Osteoblast (primary cell): ENCODE measurements at regions not wholly inside any gene's neighbourhood (a gene's known extent, or its start where the extent isn't known, plus 50 kb on each side); places are given as distances from the start of the nearest gene placed in this dataset.

Experiments
- DNase-seq: peaks from one replicate; pipeline ENCODE4 v3.0.0; 2011; ENCODE audit warnings: low spot score, mixed read lengths; ENCODE audit not compliant: insufficient read length; ENCODE audit errors: missing footprints
- H2AFZ ChIP-seq: 2 replicates; pipeline ENCODE4 v1.6.0; 2011; ENCODE audit warnings: mild to moderate bottlenecking, low read length
- H3K27ac ChIP-seq: 2 replicates; pipeline ENCODE4 v1.5.1; 2011; ENCODE audit warnings: mild to moderate bottlenecking, low read depth, low read length, moderate library complexity
- H3K27me3 ChIP-seq: 2 replicates; pipeline ENCODE4 v1.6.0; 2012; ENCODE audit warnings: mild to moderate bottlenecking, control low read depth, inconsistent platforms, low read length, moderate library complexity; ENCODE audit not compliant: insufficient read depth
- H3K36me3 ChIP-seq: 2 replicates; pipeline ENCODE4 v1.5.1; 2011; ENCODE audit warnings: mild to moderate bottlenecking, low read length, control low read depth, moderate library complexity; ENCODE audit not compliant: insufficient read depth
- H3K4me1 ChIP-seq: 2 replicates; pipeline ENCODE4 v1.5.1; 2011; ENCODE audit warnings: mild to moderate bottlenecking, low read length, control low read depth, moderate library complexity; ENCODE audit not compliant: insufficient read depth
- H3K4me2 ChIP-seq: 2 replicates; pipeline ENCODE4 v1.6.0; 2011; ENCODE audit warnings: mild to moderate bottlenecking, low read length; ENCODE audit not compliant: insufficient read depth
- H3K4me3 ChIP-seq: fragments of 200-600 bp; sonication (generic); 3 replicates; pipeline ENCODE4 v1.5.1; 2012; ENCODE audit warnings: mild to moderate bottlenecking, low read length, inconsistent platforms; ENCODE audit not compliant: insufficient read depth
- H3K79me2 ChIP-seq: 2 replicates; pipeline ENCODE4 v1.6.0; 2012; ENCODE audit warnings: mild to moderate bottlenecking, low read length, control low read depth, inconsistent platforms; ENCODE audit not compliant: insufficient read depth
- H3K9me3 ChIP-seq: 2 replicates; pipeline ENCODE4 v1.5.1; 2011; ENCODE audit warnings: low read depth, low read length, control low read depth
- H4K20me1 ChIP-seq: 2 replicates; pipeline ENCODE4 v1.6.0; 2012; ENCODE audit warnings: mild to moderate bottlenecking, low read length, control low read depth; ENCODE audit not compliant: insufficient read depth
- TF ChIP-seq, protein P1 (sequence below): IDR thresholded peaks from 2 replicates; pipeline ENCODE4 v1.5.1; 2011; ENCODE audit warnings: mild to moderate bottlenecking, low read depth, low read length, moderate library complexity; ENCODE audit errors: extremely low read depth

- H3K79me2 ChIP-seq = no peaks in the 10 kb centered on the region
- H3K27ac ChIP-seq = no peak overlapping the region
- no peak overlapping the region for H3K4me2 ChIP-seq
- no peak for DNase-seq
- H3K36me3 ChIP-seq = no peaks in the 10 kb centered on the region
- no peak overlapping the region for H2AFZ ChIP-seq
- H4K20me1 ChIP-seq = no peaks in the 10 kb centered on the region
- no peaks in the 10 kb centered on the region for H3K27me3 ChIP-seq
- no peaks in the 10 kb centered on the region for H3K9me3 ChIP-seq
- no peaks in the 10 kb centered on the region for H3K4me1 ChIP-seq
- TF ChIP-seq, protein P1, sequence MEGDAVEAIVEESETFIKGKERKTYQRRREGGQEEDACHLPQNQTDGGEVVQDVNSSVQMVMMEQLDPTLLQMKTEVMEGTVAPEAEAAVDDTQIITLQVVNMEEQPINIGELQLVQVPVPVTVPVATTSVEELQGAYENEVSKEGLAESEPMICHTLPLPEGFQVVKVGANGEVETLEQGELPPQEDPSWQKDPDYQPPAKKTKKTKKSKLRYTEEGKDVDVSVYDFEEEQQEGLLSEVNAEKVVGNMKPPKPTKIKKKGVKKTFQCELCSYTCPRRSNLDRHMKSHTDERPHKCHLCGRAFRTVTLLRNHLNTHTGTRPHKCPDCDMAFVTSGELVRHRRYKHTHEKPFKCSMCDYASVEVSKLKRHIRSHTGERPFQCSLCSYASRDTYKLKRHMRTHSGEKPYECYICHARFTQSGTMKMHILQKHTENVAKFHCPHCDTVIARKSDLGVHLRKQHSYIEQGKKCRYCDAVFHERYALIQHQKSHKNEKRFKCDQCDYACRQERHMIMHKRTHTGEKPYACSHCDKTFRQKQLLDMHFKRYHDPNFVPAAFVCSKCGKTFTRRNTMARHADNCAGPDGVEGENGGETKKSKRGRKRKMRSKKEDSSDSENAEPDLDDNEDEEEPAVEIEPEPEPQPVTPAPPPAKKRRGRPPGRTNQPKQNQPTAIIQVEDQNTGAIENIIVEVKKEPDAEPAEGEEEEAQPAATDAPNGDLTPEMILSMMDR = no peak
- H3K4me3 ChIP-seq = no peak overlapping the region
Observed at GRCh38 chr3:115464036-115464435, 159.3 kb upstream of the GAP43 start.

- Histone ChIP-seq H3K27ac (no peak overlapping the region), H2AFZ (no peak overlapping the region), H3K79me2 (no peaks in the 10 kb centered on the region), H3K9me3 (no peaks in the 10 kb centered on the region), H3K4me1 (no peaks in the 10 kb centered on the region), H3K4me2 (no peak overlapping the region), H3K27me3 (no peaks in the 10 kb centered on the region), H4K20me1 (no peaks in the 10 kb centered on the region), H3K36me3 (no peaks in the 10 kb centered on the region), H3K4me3 (no peak overlapping the region)
- DNase-seq = no peak
- TF ChIP-seq, protein P1 = no peak
Observed at GRCh38 chr3:115469649-115470048, 153.7 kb upstream of the GAP43 start.

DNA sequence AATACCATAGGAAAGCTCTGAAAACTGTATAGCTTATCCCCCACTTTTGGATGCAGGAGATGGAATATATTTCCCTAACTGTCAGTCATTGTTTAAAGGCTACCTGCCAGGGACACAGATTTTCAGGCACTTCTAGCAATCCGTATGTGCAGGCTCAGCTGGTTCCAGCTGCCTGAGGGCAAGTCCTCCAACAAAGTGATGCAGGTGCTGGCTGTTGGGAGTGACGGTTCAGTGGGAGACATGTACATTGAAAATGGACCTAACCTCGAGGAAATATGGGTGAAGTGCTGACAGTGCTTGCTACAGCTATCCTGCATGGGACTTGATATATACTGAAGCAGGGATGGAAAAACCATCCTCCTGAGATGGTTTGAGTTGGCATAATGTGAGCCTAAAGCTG is 153.1 kb upstream of the GAP43 start:
- no peak overlapping the region for H3K27ac ChIP-seq
- no peak overlapping the region for H3K4me3 ChIP-seq
- no peaks in the 10 kb centered on the region for H3K27me3 ChIP-seq
- H3K9me3 ChIP-seq = no peaks in the 10 kb centered on the region
- TF ChIP-seq, protein P1 = no peak
- no peaks in the 10 kb centered on the region for H3K4me1 ChIP-seq
- H3K79me2 ChIP-seq = no peaks in the 10 kb centered on the region
- no peak overlapping the region for H3K4me2 ChIP-seq
- H2AFZ ChIP-seq = no peak overlapping the region
- no peak for DNase-seq
- H4K20me1 ChIP-seq = no peaks in the 10 kb centered on the region
- no peaks in the 10 kb centered on the region for H3K36me3 ChIP-seq

DNA sequence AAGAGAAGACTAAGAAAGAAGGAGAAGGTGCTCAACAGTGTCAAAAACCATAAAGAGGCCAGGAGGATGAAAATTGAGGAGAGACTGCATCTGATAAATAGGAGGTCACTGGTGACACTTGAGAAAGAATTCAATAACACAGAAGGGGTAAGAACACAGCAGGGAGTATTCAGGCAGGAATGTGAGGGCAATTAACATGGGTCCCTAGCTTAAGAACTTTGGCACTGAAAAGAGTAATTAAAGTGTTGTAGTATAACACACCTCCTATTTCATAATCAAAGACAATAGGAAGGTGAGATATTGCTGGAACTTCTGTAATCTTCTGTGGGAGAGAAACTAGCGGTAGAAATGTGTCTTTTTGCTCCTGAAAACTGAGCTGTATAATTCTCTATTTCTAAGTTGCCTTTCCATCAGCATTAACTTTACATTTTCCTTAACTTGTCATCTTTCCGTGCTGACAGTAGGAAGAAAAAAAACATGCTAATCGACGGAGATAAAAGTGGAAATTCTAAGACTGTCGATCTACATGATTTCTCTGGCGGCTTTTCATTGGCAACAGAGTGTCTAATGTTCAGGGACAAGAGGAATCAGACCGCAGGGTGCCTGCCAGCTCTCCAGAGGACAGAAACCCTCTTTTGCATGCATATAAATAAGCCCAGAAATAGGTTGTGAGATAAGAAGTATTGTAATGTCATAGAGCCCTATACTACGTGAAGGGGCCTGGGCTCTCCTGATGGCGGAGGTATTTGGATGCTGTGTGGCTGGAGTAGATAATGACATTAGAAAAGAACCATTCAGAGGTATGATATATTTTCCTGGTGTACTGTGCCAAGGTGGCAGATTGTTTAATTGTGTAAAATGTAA is 147.9 kb upstream of the GAP43 start:
- no peak overlapping the region for H3K27ac ChIP-seq
- H3K27me3 ChIP-seq = no peaks in the 10 kb centered on the region
- no peaks in the 10 kb centered on the region for H3K9me3 ChIP-seq
- H3K36me3 ChIP-seq = no peaks in the 10 kb centered on the region
- H3K4me2 ChIP-seq = no peak overlapping the region
- H3K4me3 ChIP-seq = no peak overlapping the region
- no peaks in the 10 kb centered on the region for H3K79me2 ChIP-seq
- TF ChIP-seq, protein P1 = no peak
- H2AFZ ChIP-seq = no peak overlapping the region
- DNase-seq = no peak
- H4K20me1 ChIP-seq = no peaks in the 10 kb centered on the region
- no peaks in the 10 kb centered on the region for H3K4me1 ChIP-seq
